SK-MEL-5 (cell line): ENCODE measurements at regions not wholly inside any gene's neighbourhood (a gene's known extent, or its start where the extent isn't known, plus 50 kb on each side); places are given as distances from the start of the nearest gene placed in this dataset.

ENCODE experiments used
- DNase-seq: peaks from one replicate; pipeline ENCODE4 v3.0.0-alpha.2; 2016; ENCODE audit warnings: low read depth, low spot score
- in situ Hi-C: cut with HindIII; loops from 2 replicates; pipeline ENCODE4 v1.10.0; 2016; ENCODE audit warnings: low sequenced_read_pairs, high pct_unique_total_duplicates, low pct_unique_long_range_greater_than_20kb

- in situ Hi-C loops = no loop called here
- DNase-seq = no peak
These were observed 107.8 kb downstream of the VCPKMT start for GRCh38 chr14:50008562-50008961.

DNA sequence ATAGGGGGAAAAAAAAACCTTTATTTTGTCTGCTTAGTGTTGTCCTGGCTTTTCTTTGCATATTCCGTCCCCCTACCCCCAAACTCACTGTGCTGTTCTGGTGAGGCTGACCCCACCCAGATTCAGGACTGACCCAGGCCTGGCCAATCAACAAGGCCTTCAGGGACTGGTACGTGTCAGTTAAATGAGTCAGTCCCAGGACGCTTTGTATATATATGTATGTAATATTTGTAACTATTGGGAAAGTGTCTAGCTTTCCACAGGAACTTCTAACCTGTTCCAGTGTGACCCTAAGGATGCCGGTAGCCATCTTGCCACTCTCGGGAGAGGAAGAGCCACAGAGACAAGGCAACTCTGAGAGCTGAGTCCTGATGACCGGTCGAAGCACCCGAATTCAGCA is 107.4 kb downstream of the VCPKMT start:
- in situ Hi-C loops = no loop called here
- DNase-seq = no peak

- no peak for DNase-seq
- in situ Hi-C loops = no loop called here
These were observed 105.6 kb downstream of the VCPKMT start for GRCh38 chr14:50010752-50011151.

GRCh38 chr14:50011242-50011641 is 105.1 kb downstream of the VCPKMT start:
- in situ Hi-C loops = no loop called here
- DNase-seq = peak; percentile 55

GRCh38 chr14:50012644-50013043 is 103.7 kb downstream of the VCPKMT start:
- DNase-seq = no peak
- in situ Hi-C loops = no loop called here

- in situ Hi-C loops = no loop called here
- DNase-seq = no peak
These were observed 103.0 kb downstream of the VCPKMT start for GRCh38 chr14:50013198-50013918.

DNA sequence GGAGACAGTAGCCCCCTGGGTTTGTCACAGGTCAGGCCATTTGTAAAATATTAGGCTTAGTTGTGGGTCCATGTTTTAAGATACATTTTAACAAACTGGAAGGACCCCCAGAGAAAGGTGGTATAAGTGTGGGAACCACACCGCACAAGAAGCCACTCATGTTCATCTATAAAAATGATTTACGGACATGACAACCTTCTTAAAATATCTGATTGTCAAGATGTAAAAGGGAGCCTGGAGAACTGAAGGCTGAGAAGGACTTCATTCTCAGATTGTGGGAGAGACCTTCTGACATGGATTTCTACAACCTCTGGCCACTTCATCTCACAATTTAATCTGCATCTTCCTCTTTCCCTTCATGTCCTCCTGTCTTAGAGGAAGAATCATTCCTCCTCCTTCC is 102.4 kb downstream of the VCPKMT start:
- in situ Hi-C loops = no loop called here
- DNase-seq = no peak

- no peak for DNase-seq
- in situ Hi-C loops = no loop called here
These were observed 101.5 kb downstream of the VCPKMT start for GRCh38 chr14:50014809-50015430.

DNA sequence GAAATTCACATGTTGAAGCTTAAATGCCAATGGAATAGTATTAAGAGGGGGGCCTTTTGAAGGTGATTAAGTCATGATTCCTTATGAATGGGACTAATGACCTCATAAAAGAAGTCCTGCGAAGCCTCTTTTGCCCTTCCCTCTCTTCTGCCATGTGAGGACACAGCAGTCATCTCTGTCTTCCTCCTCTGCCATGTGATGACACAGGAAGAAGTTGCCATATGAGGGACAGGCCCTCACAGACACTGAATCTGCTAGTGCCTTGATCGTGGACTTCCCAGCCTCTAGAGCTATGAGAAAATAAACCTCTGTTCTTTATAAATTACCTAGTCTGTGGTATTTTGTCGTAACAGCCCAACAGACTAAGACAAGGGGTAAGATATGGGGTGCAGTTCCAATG is 100.7 kb downstream of the VCPKMT start:
- in situ Hi-C loops = no loop called here
- DNase-seq = no peak

DNA sequence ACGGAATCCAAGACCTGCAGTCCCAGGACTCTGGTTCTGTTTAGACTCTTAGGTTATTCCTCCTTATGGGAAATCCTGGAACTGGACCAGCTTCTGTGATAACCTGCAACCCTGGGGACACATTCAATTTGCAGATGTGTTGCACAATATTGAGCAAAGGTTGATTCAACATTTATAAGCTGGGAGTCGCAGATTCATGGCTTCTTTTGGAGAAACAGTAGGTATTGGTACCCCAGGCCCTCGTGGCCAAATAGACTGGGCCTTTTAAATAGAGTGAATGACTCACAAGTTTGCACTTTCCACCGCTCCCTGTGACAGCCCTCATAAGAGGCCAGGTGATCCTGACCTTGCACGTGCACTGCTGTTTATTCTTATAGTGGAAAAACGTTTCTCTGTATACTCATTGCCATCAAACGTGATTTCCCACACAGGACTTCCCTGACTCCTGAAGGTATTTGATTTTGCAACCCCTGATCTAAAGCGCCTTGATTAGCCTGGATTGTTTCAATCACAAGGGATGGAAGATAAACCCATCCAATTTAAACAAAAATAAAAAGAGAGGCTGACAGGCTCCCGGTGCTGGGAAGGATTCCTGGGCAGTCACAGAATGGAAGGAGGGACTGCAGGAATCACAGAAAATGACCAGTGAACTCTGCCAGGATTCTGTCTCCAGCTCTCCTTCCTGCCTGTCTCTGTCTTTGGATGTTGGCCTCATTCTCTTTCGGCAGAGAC is 98.0 kb downstream of the VCPKMT start:
- in situ Hi-C loops = no loop called here
- DNase-seq = no peak

GRCh38 chr14:50018933-50019210 is 97.5 kb downstream of the VCPKMT start:
- in situ Hi-C loops = no loop called here
- peak; percentile 48 for DNase-seq

- in situ Hi-C loops = no loop called here
- DNase-seq = peak; percentile 28
These were observed 96.2 kb downstream of the VCPKMT start for GRCh38 chr14:50020184-50020583.

DNA sequence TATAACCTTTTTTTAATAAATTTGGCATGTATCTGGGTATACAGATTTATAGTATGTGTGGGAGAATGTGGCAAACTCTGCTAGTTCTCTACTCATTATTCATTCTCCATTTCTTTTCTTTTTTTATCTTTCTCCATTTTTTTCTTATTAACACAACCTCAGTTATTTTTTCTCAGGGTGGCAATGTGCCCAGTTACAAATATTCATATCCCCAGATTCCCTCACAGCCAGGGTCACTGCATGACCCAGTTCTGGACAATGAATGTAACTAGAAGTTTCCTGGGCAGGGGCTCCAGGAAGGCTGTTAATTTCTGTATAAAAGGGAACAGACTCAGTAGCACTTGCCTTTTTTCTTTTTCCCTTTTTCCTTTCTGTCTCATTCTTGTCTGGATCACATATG is 95.6 kb downstream of the VCPKMT start:
- no peak for DNase-seq

GRCh38 chr14:50021261-50022031 is 94.9 kb downstream of the VCPKMT start:
- no peak for DNase-seq
- in situ Hi-C loops = no loop called here

More for the DNA sequence above, 95.6 kb downstream of the VCPKMT start:
- in situ Hi-C loops = no loop called here

DNA sequence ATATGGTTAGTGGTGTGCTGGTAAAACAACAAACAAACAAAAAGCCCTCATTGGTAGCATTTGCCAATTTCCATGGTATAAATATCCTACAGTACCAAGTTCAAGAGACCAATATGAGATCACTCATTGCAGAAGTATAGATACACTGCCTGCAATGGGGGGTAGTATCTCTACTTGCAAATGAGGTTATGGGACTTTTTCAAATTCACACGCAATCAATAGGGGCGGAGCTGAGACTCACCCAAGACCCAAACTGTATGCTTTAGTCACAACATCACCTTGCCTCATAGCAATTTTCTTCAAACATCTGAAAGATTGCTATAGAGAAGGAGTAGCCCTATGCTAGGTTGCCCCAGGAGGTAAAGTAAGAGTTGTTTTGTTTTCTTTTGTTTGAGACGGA is 93.7 kb downstream of the VCPKMT start:
- no peak for DNase-seq
- in situ Hi-C loops = no loop called here

GRCh38 chr14:50023671-50024490 is 92.5 kb downstream of the VCPKMT start:
- DNase-seq = peak; percentile 49
- in situ Hi-C loops = no loop called here

DNA sequence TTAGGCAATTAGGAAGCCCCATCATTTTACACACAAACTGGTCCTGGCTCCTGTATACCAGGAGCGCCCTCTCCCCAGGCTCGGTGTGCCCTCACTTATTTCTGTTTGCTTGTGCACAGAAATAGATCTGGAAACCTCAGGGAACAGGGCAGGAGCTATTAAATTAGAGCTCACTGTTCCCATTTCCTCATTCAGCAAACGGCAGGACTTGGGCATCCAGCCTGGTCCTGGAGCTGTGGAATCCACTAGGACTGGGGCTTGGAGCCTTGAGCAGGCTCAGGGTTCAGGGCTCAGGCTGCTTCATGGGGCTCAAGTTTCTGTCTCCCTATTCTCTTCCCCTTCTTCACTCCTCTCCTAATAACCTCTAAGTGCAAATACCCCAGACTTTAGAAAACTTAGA is 91.3 kb downstream of the VCPKMT start:
- DNase-seq = no peak
- in situ Hi-C loops = no loop called here

GRCh38 chr14:50025776-50026175 is 90.6 kb downstream of the VCPKMT start:
- in situ Hi-C loops = no loop called here
- DNase-seq = no peak
